ENCODE measurements at regions not wholly inside any gene's neighbourhood (a gene's known extent, or its start where the extent isn't known, plus 50 kb on each side); places are given as distances from the start of the nearest gene placed in this dataset.

DNA sequence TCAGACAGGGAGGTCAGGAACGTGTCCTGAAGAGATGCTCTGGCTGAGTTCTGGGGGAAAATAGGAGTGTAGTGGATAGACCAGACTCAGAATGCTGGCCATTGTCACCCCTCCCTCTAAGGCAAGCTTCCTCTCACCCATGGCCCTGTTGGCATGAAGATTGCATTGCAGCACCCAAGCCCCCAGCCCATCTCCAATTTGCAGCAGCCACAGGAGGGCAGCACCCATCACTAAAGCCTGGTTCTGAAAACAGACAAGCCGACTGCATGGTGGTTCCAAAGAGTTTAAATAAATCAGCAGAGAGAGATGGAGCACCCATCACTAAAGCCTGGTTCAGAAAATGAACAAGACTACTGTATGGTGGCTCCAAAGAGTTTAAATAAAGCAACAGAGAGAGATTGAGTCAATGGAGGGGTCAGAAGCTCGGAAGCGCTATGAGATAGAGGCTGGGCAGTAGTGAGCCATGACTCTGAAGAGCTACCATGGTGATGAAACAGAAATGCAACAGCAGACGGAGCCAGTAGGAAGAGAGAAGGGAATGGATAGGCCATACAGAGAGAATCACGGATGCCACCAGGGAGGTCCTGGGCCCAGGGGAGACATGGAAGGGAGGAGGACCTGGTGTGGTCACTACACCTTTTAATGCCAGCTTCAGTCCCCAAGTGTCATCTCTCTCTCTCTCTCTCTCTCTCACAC is 237.9 kb upstream of the MYO3A start:
- no peak overlapping the region for H3K27ac ChIP-seq
- no peak for TF ChIP-seq ZFX (IDR thresholded peaks at IDR 0.05; ENCODE audit: borderline replicate concordance)
- TF ChIP-seq, protein P1, sequence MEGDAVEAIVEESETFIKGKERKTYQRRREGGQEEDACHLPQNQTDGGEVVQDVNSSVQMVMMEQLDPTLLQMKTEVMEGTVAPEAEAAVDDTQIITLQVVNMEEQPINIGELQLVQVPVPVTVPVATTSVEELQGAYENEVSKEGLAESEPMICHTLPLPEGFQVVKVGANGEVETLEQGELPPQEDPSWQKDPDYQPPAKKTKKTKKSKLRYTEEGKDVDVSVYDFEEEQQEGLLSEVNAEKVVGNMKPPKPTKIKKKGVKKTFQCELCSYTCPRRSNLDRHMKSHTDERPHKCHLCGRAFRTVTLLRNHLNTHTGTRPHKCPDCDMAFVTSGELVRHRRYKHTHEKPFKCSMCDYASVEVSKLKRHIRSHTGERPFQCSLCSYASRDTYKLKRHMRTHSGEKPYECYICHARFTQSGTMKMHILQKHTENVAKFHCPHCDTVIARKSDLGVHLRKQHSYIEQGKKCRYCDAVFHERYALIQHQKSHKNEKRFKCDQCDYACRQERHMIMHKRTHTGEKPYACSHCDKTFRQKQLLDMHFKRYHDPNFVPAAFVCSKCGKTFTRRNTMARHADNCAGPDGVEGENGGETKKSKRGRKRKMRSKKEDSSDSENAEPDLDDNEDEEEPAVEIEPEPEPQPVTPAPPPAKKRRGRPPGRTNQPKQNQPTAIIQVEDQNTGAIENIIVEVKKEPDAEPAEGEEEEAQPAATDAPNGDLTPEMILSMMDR (IDR thresholded peaks at IDR 0.05): 0 out of 2 replicates have a peak, but pooled peaks have one; percentile 2

DNA sequence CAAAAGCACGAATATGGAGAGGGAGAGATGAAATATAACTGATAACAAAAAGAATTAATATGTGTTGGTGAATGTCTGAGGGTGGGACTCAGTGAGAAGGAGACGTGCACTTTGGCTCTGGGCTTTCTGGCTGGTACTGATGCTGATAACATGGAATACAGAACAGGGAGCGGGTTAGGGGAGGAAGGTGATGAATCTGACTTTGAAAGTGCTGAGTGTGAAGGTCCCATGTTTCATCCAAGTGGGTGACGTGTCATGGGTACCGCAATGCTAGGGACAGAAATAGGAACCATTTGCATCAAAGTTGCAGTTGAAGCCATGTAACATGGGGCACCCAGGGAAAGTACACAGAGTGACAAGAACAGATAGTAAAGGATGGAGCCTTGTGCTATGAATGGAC is 236.6 kb upstream of the MYO3A start:
- H3K27ac ChIP-seq: no peak overlapping the region
- TF ChIP-seq ZFX (IDR thresholded peaks at IDR 0.05; ENCODE audit: borderline replicate concordance): no peak
- TF ChIP-seq, protein P1 (IDR thresholded peaks at IDR 0.05): no peak

DNA sequence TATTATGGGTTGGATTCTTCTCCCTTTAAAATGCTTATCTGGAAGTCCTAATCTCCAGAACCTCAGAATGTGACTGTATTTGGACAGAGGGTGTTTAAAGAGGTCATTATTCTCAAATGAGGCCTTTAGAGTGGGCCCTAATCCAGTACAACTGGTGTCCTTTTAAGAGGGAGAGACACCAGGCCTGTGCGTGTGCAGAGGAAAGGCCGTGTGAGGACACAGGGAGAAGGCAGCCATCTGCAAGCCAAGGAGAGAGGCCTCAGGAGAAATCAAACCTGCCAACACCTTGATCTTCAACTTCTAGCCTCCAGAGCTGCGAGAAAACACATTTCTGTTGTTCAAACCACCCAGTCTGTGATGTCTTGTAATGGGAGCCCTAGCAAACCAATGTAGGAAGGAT is 235.4 kb upstream of the MYO3A start:
- H3K27ac ChIP-seq: no peak overlapping the region
- no peak for TF ChIP-seq ZFX (IDR thresholded peaks at IDR 0.05; ENCODE audit: borderline replicate concordance)
- TF ChIP-seq, protein P1 (IDR thresholded peaks at IDR 0.05): no peak

DNA sequence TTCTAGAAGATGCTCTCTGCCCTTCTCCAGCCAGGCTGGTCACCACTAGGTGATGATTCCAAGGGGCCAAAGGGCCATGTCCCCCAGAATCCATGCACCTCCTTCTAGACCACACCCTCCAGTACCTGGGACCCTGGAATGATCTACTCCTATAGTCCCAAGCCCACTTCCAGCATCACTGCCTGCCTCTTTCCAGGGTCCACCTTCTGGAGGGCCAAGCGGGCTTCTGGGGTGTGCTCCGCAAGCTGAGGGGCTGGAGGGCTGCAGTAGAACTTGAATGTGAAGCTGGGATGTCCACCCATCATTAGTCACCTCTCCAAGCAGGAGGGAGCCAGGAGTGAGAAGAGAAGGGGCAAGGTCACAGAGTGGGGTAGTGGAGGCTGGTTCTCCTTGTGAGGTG is 234.4 kb upstream of the MYO3A start:
- TF ChIP-seq, protein P1 (IDR thresholded peaks at IDR 0.05): no peak
- TF ChIP-seq ZFX (IDR thresholded peaks at IDR 0.05; ENCODE audit: borderline replicate concordance): no peak
- no peak overlapping the region for H3K27ac ChIP-seq

DNA sequence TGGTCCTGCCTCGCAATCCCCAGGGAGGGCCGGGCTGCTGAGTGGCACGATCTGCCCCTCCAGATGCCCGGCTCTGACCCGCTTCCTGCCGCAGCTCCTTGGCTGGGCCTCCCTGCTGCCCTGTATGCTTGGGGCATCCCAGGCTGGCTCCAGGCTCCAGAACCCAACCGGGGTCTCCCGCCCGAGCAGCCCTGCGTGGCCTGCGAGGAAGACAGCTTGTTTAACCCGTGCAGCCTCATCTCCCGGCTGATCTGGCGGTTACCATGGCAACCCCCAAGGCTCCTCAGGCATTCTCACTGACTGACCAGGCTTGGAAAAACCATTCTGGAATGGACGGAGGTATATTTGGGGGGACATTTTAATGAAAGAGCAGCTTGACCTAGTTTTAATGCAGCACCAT is 232.4 kb upstream of the MYO3A start:
- no peak for TF ChIP-seq ZFX (IDR thresholded peaks at IDR 0.05; ENCODE audit: borderline replicate concordance)
- TF ChIP-seq, protein P1 (IDR thresholded peaks at IDR 0.05): no peak
- H3K27ac ChIP-seq: no peak overlapping the region

DNA sequence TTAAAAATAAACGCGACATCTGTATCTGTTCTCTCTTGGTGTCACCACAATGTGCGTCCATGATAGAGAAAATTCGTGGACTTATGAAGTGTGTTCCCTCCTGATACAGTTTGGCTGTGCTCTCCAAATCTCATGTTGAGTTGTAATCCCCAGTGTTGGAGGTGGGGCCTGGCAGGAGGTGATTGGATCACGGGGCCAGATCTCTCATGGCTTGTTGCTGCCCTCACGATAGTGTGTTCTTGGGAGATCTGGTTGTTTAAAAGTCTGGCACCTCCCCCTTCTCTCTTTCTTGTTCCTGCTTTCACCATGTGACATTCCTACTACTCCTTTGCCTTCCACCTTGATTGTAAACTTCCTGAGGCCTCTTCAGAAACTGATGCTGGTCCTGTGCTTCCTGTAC is 229.4 kb upstream of the MYO3A start:
- TF ChIP-seq, protein P1 (IDR thresholded peaks at IDR 0.05): no peak
- TF ChIP-seq ZFX (IDR thresholded peaks at IDR 0.05; ENCODE audit: borderline replicate concordance): no peak
- H3K27ac ChIP-seq: no peak overlapping the region

DNA sequence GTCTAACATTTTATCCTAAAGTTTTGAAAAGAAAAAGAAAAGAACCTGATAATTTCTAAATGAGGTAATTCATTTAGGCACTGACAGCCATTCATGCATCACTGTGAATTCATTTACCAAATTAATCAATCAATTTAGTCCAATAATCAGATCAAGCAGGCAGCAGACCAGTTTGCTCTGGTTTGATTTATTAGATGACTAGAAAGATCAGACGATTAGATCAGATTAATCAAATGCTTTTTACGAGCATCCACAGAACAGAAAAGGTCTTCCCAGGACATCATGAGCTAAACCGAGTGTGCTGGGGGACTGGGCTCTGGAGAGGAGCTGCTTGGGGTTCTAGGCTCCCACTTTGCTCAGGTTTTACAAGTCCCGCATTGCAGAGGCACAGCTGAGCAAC is 226.5 kb upstream of the MYO3A start:
- no peak overlapping the region for H3K27ac ChIP-seq
- TF ChIP-seq, protein P1 (IDR thresholded peaks at IDR 0.05): no peak
- TF ChIP-seq ZFX (IDR thresholded peaks at IDR 0.05; ENCODE audit: borderline replicate concordance): no peak

Measured in 22Rv1 (cell line).